HG03066 (cell line): ENCODE measurements at regions not wholly inside any gene's neighbourhood (a gene's known extent, or its start where the extent isn't known, plus 50 kb on each side); places are given as distances from the start of the nearest gene placed in this dataset.
"Not testable (repeated sequence)": the region's sequence is repeated elsewhere in the genome, so short reads cannot be mapped to it uniquely, and the experiment has no call there.

ENCODE experiments used
- ATAC-seq: cut with Tn5 transposase; IDR thresholded peaks from one replicate; pipeline ENCODE4 v1.9.1; 2021; ENCODE audit warnings: low read depth; ENCODE audit not compliant: unreplicated experiment

- no peak for ATAC-seq
Measured at GRCh38 chr9:115517335-115518075, 399.5 kb upstream of the TNC start.

GRCh38 chr9:115520646-115521045 is 402.7 kb upstream of the TNC start:
- no peak for ATAC-seq

GRCh38 chr9:115522912-115523311 is 405.0 kb upstream of the TNC start:
- no peak for ATAC-seq

GRCh38 chr9:115524453-115525059 is 406.6 kb upstream of the TNC start:
- ATAC-seq, result no peak

- no peak for ATAC-seq
Measured at GRCh38 chr9:115525111-115526058, 407.4 kb upstream of the TNC start.

- no peak for ATAC-seq
Measured at GRCh38 chr9:115531410-115532125, 413.6 kb upstream of the TNC start.

- no peak for ATAC-seq
Measured at GRCh38 chr9:115533511-115533910, 415.6 kb upstream of the TNC start.

- ATAC-seq, result no peak
Measured at GRCh38 chr9:115540091-115540490, 422.1 kb upstream of the TNC start.

GRCh38 chr9:115543511-115543910 is 425.6 kb upstream of the TNC start:
- ATAC-seq, result no peak

GRCh38 chr9:115548609-115549260 is 430.8 kb upstream of the TNC start:
- no peak for ATAC-seq

GRCh38 chr9:115551396-115551795 is 433.4 kb upstream of the TNC start:
- ATAC-seq, result no peak

- ATAC-seq, result no peak
Measured at GRCh38 chr9:115553060-115553773, 435.3 kb upstream of the TNC start.

- no peak for ATAC-seq
Measured at GRCh38 chr9:115556432-115556831, 438.5 kb upstream of the TNC start.

GRCh38 chr9:115575147-115575546 is 457.2 kb upstream of the TNC start:
- ATAC-seq, result no peak

GRCh38 chr9:115585458-115585857 is 467.5 kb upstream of the TNC start:
- not testable (repeated sequence) for ATAC-seq

GRCh38 chr9:115587310-115587709 is 469.4 kb upstream of the TNC start:
- ATAC-seq, result no peak

GRCh38 chr9:115590011-115590410 is 472.1 kb upstream of the TNC start:
- no peak for ATAC-seq

GRCh38 chr9:115591584-115591984 is 473.6 kb upstream of the TNC start:
- no peak for ATAC-seq

- no peak for ATAC-seq
Measured at GRCh38 chr9:115593587-115594091, 475.7 kb upstream of the TNC start.
